ENCODE measurements at regions not wholly inside any gene's neighbourhood (a gene's known extent, or its start where the extent isn't known, plus 50 kb on each side); places are given as distances from the start of the nearest gene placed in this dataset.
"Not testable (repeated sequence)": the region's sequence is repeated elsewhere in the genome, so short reads cannot be mapped to it uniquely, and the experiment has no call there.

DNA sequence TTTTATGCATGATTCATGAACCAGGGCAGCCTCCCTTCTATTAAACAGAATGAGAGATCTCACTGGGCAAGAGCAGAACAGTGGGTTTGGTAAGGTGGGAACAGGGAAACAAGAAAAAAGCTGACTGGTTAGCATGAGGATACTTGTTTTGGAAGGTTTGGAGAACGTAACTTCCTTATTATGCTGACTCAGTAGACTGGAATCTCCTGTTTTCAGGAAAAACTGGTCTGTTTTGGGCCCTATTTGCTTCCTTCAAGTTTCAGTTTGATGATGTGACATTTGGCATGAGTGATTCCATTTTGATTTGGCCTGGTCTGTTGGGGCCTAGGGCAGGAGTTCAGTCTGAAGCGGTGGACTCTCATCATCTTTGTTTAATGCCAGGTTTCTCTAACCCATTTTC is 172.0 kb downstream of the MYLK4 start:
- peaks cover 8% of the 10 kb centered on the region for H3K27me3 Mint-ChIP-seq
- H3K27ac Mint-ChIP-seq: no peak overlapping the region
- H3K9me3 Mint-ChIP-seq: peaks cover 12% of the 10 kb centered on the region
- no peaks in the 10 kb centered on the region for H3K36me3 Mint-ChIP-seq
- H3K4me1 Mint-ChIP-seq: no peaks in the 10 kb centered on the region
- no peak overlapping the region for H3K4me3 Mint-ChIP-seq

DNA sequence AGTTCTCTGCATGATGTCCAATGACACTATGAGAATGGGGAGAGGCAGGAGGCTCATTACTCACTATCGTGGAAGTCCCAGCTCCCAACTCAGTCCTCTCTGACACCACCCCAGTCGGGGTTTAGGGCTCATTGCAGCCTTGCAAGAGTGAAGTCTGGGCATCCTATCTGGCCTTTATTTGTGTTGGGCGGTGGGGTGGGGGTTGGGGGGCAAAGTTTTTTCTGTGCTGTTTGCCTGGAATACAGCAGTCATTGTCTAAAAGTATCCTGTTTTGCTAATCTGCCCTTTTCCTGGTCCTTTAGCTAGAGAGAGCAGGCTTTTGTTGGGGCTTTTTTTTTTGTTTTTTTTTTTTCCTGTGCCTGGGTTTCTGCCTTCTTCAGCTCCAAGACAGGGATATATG is 174.2 kb downstream of the MYLK4 start:
- H3K27me3 Mint-ChIP-seq: peaks cover 10% of the 10 kb centered on the region

DNA sequence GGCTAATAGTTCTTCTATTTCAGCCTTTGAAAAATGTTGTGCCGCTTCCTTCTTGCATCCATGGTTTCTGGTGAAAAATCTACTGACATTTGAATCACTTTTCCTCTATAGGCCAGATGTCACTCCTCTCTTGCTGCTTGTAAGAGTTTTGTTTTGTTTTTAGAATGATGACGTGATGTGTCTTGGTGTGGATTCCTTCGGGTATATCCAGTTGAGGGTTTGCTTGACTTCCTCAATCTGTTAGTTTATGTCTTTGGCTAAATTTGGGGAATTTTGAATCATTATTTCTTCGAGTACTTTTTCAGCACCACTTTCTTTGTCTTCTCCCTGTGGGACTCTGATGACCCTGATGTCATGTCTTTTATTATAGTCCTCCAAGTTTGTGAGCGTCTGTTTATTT is 175.5 kb downstream of the MYLK4 start:
- Mint-ChIP-seq H3K27me3 (peaks cover 8% of the 10 kb centered on the region), H3K4me3 (no peak overlapping the region), H3K36me3 (no peaks in the 10 kb centered on the region), H3K27ac (no peak overlapping the region), H3K9me3 (peaks cover 12% of the 10 kb centered on the region), H3K4me1 (no peaks in the 10 kb centered on the region)

More for the DNA sequence above, 174.2 kb downstream of the MYLK4 start:
- no peaks in the 10 kb centered on the region for H3K4me1 Mint-ChIP-seq
- H3K27ac Mint-ChIP-seq: no peak overlapping the region
- no peaks in the 10 kb centered on the region for H3K36me3 Mint-ChIP-seq
- no peak overlapping the region for H3K4me3 Mint-ChIP-seq
- peaks cover 12% of the 10 kb centered on the region for H3K9me3 Mint-ChIP-seq

DNA sequence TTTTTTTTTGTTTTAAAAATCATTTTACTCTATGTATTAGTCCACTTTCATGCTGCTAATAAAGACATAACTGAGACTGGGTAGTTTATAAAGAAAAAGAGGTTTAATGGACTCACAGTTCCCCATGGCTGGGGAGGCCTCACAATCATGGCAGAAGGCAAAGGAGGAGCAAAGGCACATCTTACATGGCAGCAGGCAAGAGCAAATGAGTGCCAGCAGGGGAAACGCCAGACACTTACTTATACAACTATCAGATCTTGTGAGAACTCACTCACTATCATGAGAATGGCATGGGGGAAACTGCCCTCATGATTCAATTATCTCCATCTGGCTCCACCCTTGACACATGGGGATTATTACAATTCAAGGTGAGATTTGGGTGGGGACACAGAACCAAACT is 181.3 kb downstream of the MYLK4 start:
- not testable (repeated sequence) for H3K9me3 Mint-ChIP-seq, H3K4me3 Mint-ChIP-seq, H3K27ac Mint-ChIP-seq, H3K36me3 Mint-ChIP-seq, H3K4me1 Mint-ChIP-seq
- H3K27me3 Mint-ChIP-seq: peaks cover 11% of the 10 kb centered on the region

DNA sequence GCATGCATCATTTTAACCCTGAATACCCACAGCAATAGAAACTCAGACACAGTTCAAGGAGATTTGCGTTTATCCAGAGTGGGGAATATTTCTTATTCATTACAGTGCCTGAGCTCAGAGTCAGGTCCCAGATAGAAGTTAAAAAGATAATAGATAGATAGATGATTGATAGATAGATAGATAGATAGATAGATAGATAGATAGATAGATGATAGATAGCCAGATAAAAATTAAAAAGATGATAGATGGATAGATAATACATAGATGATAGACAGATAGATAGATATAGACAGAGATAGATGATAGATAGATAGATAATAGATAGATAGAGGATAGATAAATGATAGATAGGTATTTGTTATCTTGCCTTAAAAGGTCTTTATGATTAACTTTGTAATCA is 184.7 kb downstream of the MYLK4 start:
- Mint-ChIP-seq H3K4me3 (no peak overlapping the region), H3K4me1 (peaks cover 9% of the 10 kb centered on the region), H3K36me3 (no peaks in the 10 kb centered on the region), H3K9me3 (no peaks in the 10 kb centered on the region), H3K27ac (no peak overlapping the region), H3K27me3 (peaks cover 8% of the 10 kb centered on the region)

DNA sequence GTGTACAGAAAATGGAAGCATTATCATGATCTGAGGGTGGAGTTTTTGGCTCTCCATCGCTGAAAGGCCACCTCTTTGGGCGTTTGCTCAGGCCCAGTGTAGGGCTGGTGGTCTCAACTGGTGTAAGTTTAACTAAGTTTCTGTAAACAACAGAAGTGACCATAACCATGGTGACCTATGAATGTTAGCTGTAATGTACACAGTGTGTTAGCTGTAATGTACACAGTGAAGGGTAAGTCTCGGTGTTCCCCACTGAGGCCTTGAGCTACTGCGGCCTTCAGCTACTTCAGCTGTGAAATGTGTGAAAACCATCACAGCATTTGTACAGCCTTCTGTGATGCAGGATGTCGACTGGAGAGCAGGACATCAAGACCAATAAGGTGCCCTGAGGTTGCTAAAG is 185.2 kb downstream of the MYLK4 start:
- Mint-ChIP-seq H3K4me3 (no peak overlapping the region), H3K36me3 (no peaks in the 10 kb centered on the region), H3K4me1 (peaks cover 9% of the 10 kb centered on the region), H3K9me3 (no peaks in the 10 kb centered on the region), H3K27ac (no peak overlapping the region), H3K27me3 (peaks cover 11% of the 10 kb centered on the region)

DNA sequence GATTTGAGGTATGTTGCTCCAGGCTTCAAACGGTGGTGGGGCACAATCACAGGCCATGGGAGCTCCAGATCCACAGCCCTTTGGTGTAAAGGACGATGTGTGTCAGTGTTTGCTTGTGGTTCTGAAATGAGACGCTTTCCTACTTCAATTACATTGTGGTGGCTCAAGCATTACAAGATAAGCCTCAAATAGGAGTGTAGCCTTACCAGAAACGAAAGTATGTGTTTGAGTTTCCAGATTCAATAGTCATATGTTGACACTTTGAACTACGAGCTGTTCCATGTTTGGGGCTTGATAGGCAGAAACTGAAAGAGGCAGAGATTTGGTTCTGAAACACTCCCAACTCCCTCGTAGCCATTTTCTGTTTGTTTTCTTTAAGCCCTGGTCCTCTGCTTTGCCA is 187.1 kb downstream of the MYLK4 start:
- Mint-ChIP-seq H3K4me3 (no peak overlapping the region), H3K27ac (no peak overlapping the region), H3K27me3 (peaks cover 11% of the 10 kb centered on the region), H3K36me3 (no peaks in the 10 kb centered on the region), H3K4me1 (peaks cover 9% of the 10 kb centered on the region), H3K9me3 (no peaks in the 10 kb centered on the region)

GRCh38 chr6:2562721-2563451 is 187.8 kb downstream of the MYLK4 start:
- Mint-ChIP-seq H3K27me3 (peaks cover 8% of the 10 kb centered on the region), H3K27ac (no peak overlapping the region), H3K36me3 (no peaks in the 10 kb centered on the region), H3K4me1 (peaks cover 9% of the 10 kb centered on the region), H3K9me3 (no peaks in the 10 kb centered on the region), H3K4me3 (no peak overlapping the region)

GRCh38 chr6:2560917-2561698 is 189.6 kb downstream of the MYLK4 start:
- no peaks in the 10 kb centered on the region for H3K36me3 Mint-ChIP-seq
- H3K9me3 Mint-ChIP-seq: no peaks in the 10 kb centered on the region
- no peak overlapping the region for H3K27ac Mint-ChIP-seq
- H3K4me1 Mint-ChIP-seq: peaks cover 9% of the 10 kb centered on the region
- H3K4me3 Mint-ChIP-seq: no peak overlapping the region
- peaks cover 8% of the 10 kb centered on the region for H3K27me3 Mint-ChIP-seq

GRCh38 chr6:2560140-2560818 is 190.4 kb downstream of the MYLK4 start:
- no peaks in the 10 kb centered on the region for H3K9me3 Mint-ChIP-seq
- peaks cover 9% of the 10 kb centered on the region for H3K4me1 Mint-ChIP-seq
- no peak overlapping the region for H3K4me3 Mint-ChIP-seq
- H3K27me3 Mint-ChIP-seq: peaks cover 8% of the 10 kb centered on the region
- H3K27ac Mint-ChIP-seq: no peak overlapping the region
- H3K36me3 Mint-ChIP-seq: no peaks in the 10 kb centered on the region

DNA sequence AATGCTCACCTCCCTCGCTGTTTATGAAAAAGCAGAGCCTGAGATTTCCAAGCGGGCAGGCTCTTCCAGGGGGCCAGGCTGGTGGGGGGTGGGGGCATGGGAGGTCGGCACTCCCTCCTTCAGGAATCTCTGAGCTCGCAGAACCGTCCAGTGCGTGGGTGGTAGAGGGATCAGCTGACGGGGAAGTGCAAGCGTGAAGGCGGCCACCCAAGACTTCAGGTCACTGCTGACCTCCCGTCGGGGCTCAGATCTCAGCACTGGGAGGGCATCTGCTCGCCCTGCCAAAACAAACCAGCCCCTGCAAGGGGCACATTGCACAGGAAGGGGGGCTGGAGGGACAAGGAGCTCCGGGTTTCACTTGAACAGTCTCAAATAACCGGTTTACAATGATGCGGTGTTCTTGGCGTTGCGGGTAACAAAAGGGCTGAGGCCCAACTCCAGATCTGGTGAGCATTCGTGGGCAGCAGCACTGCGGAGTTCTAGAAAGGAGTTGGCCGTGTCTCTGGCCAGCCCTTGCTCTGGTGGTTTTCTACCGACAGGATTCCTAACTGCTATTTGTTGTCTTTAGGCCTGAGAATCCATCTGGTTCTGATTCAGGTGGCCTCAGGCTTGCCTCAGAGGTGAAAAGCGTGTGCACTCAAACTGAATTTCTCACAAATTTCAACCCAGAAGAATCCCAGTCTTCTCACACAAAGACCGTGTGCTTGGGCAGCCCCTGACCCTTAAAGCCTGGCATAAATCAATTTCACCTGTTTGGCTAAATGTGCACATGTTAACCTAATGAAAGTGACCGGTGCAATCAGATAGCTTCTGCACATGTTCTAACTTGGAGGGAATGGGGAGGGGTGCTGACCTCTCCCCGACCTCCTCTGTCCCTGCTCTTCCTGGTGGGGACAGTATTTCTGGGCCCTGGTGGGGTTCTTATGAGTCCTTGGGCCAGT is 191.6 kb downstream of the MYLK4 start:
- H3K27ac Mint-ChIP-seq: no peak overlapping the region
- H3K36me3 Mint-ChIP-seq: no peaks in the 10 kb centered on the region
- H3K27me3 Mint-ChIP-seq: peaks cover 9% of the 10 kb centered on the region
- no peaks in the 10 kb centered on the region for H3K9me3 Mint-ChIP-seq
- peaks cover 9% of the 10 kb centered on the region for H3K4me1 Mint-ChIP-seq
- H3K4me3 Mint-ChIP-seq: no peak overlapping the region

GRCh38 chr6:2558098-2558680 is 192.5 kb downstream of the MYLK4 start:
- peaks cover 11% of the 10 kb centered on the region for H3K27me3 Mint-ChIP-seq

DNA sequence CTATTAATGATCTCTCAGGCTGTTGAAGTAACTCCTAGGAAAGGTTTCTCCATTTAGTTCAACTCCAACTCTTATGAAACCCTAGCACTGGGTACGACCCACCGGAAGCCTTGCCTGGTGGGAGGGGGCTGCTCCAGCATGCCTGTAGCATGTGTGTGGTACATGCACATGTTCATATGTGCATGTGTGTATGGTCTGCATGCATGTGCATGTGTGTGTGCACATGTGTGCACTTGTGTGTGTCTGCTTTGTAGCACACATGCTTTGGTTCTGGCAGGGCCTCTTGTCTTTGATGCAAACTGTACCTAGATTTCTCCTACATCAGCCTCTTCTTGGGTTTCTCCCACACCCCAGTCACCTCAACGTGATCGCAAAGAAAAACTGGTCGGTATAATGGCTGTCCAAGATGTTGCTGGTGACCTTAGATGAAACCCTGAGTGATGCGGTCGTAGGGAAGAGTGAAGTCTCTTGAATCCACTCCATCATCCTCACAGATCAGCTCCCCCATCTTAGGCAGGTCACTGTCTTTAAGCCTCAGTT is 193.5 kb downstream of the MYLK4 start:
- Mint-ChIP-seq H3K4me1 (no peaks in the 10 kb centered on the region), H3K4me3 (no peak overlapping the region), H3K27ac (no peak overlapping the region), H3K9me3 (no peaks in the 10 kb centered on the region), H3K27me3 (peaks cover 12% of the 10 kb centered on the region), H3K36me3 (no peaks in the 10 kb centered on the region)

More at GRCh38 chr6:2558098-2558680, 192.5 kb downstream of the MYLK4 start:
- Mint-ChIP-seq H3K9me3 (no peaks in the 10 kb centered on the region), H3K4me3 (no peak overlapping the region), H3K4me1 (no peaks in the 10 kb centered on the region), H3K36me3 (no peaks in the 10 kb centered on the region), H3K27ac (no peak overlapping the region)

GRCh38 chr6:2556761-2557160 is 194.0 kb downstream of the MYLK4 start:
- no peaks in the 10 kb centered on the region for H3K4me1 Mint-ChIP-seq
- peaks cover 12% of the 10 kb centered on the region for H3K27me3 Mint-ChIP-seq
- no peaks in the 10 kb centered on the region for H3K36me3 Mint-ChIP-seq
- H3K4me3 Mint-ChIP-seq: no peak overlapping the region
- H3K9me3 Mint-ChIP-seq: no peaks in the 10 kb centered on the region
- H3K27ac Mint-ChIP-seq: no peak overlapping the region

All from activated naive CD4-positive, alpha-beta T cell treated with anti-CD3 and anti-CD28 coated beads, Interleukin-2, amount 50 U/mL, for 24 hours (primary cell).